ENCODE measurements at regions not wholly inside any gene's neighbourhood (a gene's known extent, or its start where the extent isn't known, plus 50 kb on each side); places are given as distances from the start of the nearest gene placed in this dataset.
"Not testable (repeated sequence)": the region's sequence is repeated elsewhere in the genome, so short reads cannot be mapped to it uniquely, and the experiment has no call there.

GRCh38 chr11:37259734-37260133 is 661.7 kb upstream of the RAG2 start:
- in situ Hi-C loops (cut with HindIII; ENCODE audit: low pct_unique_long_range_greater_than_20kb, low sequenced_read_pairs), result no loop called here
- no peak for ATAC-seq
- no peak overlapping the region for H3K27ac ChIP-seq (ENCODE audit: low read length)
- no peak overlapping the region for H3K4me3 ChIP-seq (ENCODE audit: low read depth in 2 of 2, low read length in 2 of 2)
- no peaks in the 10 kb centered on the region; the same call in 1 of the 2 replicates for H3K9me3 ChIP-seq (ENCODE audit: control insufficient read depth, insufficient read depth, low read depth, low read length)
- no peak for TF ChIP-seq SIN3A (IDR thresholded peaks at IDR 0.05; ENCODE audit: borderline replicate concordance, insufficient read depth, low read depth, low read length)
- no peak for TF ChIP-seq POLR2AphosphoS5 (IDR thresholded peaks at IDR 0.05; ENCODE audit: low read depth, low read length)
- TF ChIP-seq REST (IDR thresholded peaks at IDR 0.05; ENCODE audit: insufficient read depth in 1 of 2, low read depth in 2 of 2, low read length in 1 of 2), result no peak
- TF ChIP-seq CTCF (IDR thresholded peaks at IDR 0.05), result no peak
- TF ChIP-seq TCF7L2 (IDR thresholded peaks at IDR 0.05; ENCODE audit: low read depth, low read length), result no peak
- H3K36me3 ChIP-seq (ENCODE audit: control insufficient read depth, insufficient read depth, low read length), result no peaks in the 10 kb centered on the region
- no peak for DNase-seq (ENCODE audit: low read depth, low spot score)
- no peaks in the 10 kb centered on the region for H3K27me3 ChIP-seq (ENCODE audit: control insufficient read depth, insufficient read depth, low read length)
- no peaks in the 10 kb centered on the region for H3K4me1 ChIP-seq (ENCODE audit: control insufficient read depth, insufficient read depth, low read length)
- intact Hi-C loops (cut with micrococcal nuclease; ENCODE audit: unreplicated experiment), result no loop called here
- no TSS peak for BruUV-seq (replicated peaks)
- ChIA-PET POLR2A (no interaction called here), CTCF (no interaction called here)

GRCh38 chr11:37248145-37248544 is 650.1 kb upstream of the RAG2 start:
- in situ Hi-C loops (cut with HindIII; ENCODE audit: low pct_unique_long_range_greater_than_20kb, low sequenced_read_pairs), result no loop called here
- ATAC-seq (no peak), DNase-seq (ENCODE audit: low read depth, low spot score) (no peak)
- CTCF ChIA-PET, result no interaction called here
- no peak for TF ChIP-seq TCF7L2 (IDR thresholded peaks at IDR 0.05; ENCODE audit: low read depth, low read length)
- TF ChIP-seq CTCF (IDR thresholded peaks at IDR 0.05), result no peak
- no peaks in the 10 kb centered on the region for H3K36me3 ChIP-seq (ENCODE audit: control insufficient read depth, insufficient read depth, low read length)
- H3K4me3 ChIP-seq (ENCODE audit: low read depth in 2 of 2, low read length in 2 of 2), result no peak overlapping the region
- no peaks in the 10 kb centered on the region for H3K27me3 ChIP-seq (ENCODE audit: control insufficient read depth, insufficient read depth, low read length)
- POLR2A ChIA-PET, result no interaction called here
- intact Hi-C loops (cut with micrococcal nuclease; ENCODE audit: unreplicated experiment), result no loop called here
- no peak overlapping the region for H3K27ac ChIP-seq (ENCODE audit: low read length)
- no TSS peak for BruUV-seq (replicated peaks)
- H3K4me1 ChIP-seq (ENCODE audit: control insufficient read depth, insufficient read depth, low read length), result no peaks in the 10 kb centered on the region
- no peaks in the 10 kb centered on the region for H3K9me3 ChIP-seq (ENCODE audit: control insufficient read depth, insufficient read depth, low read depth, low read length)

GRCh38 chr11:37246092-37246491 is 648.1 kb upstream of the RAG2 start:
- intact Hi-C loops (cut with micrococcal nuclease; ENCODE audit: unreplicated experiment); H3K9me3 ChIP-seq (ENCODE audit: control insufficient read depth, insufficient read depth, low read depth, low read length); POLR2A ChIA-PET; CTCF ChIA-PET; in situ Hi-C loops (cut with HindIII; ENCODE audit: low pct_unique_long_range_greater_than_20kb, low sequenced_read_pairs); H3K27ac ChIP-seq (ENCODE audit: low read length); H3K4me3 ChIP-seq (ENCODE audit: low read depth in 2 of 2, low read length in 2 of 2); H3K36me3 ChIP-seq (ENCODE audit: control insufficient read depth, insufficient read depth, low read length); H3K27me3 ChIP-seq (ENCODE audit: control insufficient read depth, insufficient read depth, low read length); ATAC-seq; BruUV-seq (replicated peaks); DNase-seq (ENCODE audit: low read depth, low spot score); H3K4me1 ChIP-seq (ENCODE audit: control insufficient read depth, insufficient read depth, low read length): not testable (repeated sequence)

All from Panc1 (cell line).